Dermis microvascular lymphatic vessel endothelial cell (primary cell): ENCODE measurements at regions not wholly inside any gene's neighbourhood (a gene's known extent, or its start where the extent isn't known, plus 50 kb on each side); places are given as distances from the start of the nearest gene placed in this dataset.

Experiments
- DNase-seq, 2 donors: peaks; one replicate each; pipeline versions ENCODE4 v3.0.0 to v3.0.0-alpha.2; 2010; ENCODE audit warnings: low read depth in 2 of 2

- DNase-seq, result no peak
Observed at GRCh38 chr9:78493166-78493742, 196.3 kb downstream of the PSAT1 start.

- no peak for DNase-seq
Observed at GRCh38 chr9:78502566-78502965, 205.6 kb downstream of the PSAT1 start.

- no peak for DNase-seq
Observed at GRCh38 chr9:78505546-78505945, 208.6 kb downstream of the PSAT1 start.

GRCh38 chr9:78507037-78507436, 210.1 kb downstream of the PSAT1 start:
- DNase-seq, result no peak

GRCh38 chr9:78510035-78510434, 213.1 kb downstream of the PSAT1 start:
- no peak for DNase-seq

GRCh38 chr9:78515108-78515507, 218.2 kb downstream of the PSAT1 start:
- DNase-seq, result no peak

GRCh38 chr9:78519786-78520185, 222.9 kb downstream of the PSAT1 start:
- DNase-seq, result no peak

- no peak for DNase-seq
Observed at GRCh38 chr9:78521680-78522079, 224.8 kb downstream of the PSAT1 start.

GRCh38 chr9:78525986-78526560, 229.1 kb downstream of the PSAT1 start:
- no peak for DNase-seq

GRCh38 chr9:78533500-78533899, 236.6 kb downstream of the PSAT1 start:
- no peak for DNase-seq

- DNase-seq, result no peak
Observed at GRCh38 chr9:78539188-78539587, 242.3 kb downstream of the PSAT1 start.

GRCh38 chr9:78539904-78540303, 243.0 kb downstream of the PSAT1 start:
- no peak for DNase-seq

GRCh38 chr9:78541868-78542443, 245.0 kb downstream of the PSAT1 start:
- no peak for DNase-seq

- DNase-seq, result no peak
Observed at GRCh38 chr9:78542491-78543181, 245.7 kb downstream of the PSAT1 start.

GRCh38 chr9:78543353-78543752, 246.4 kb downstream of the PSAT1 start:
- DNase-seq, result no peak

- no peak for DNase-seq
Observed at GRCh38 chr9:78544230-78544629, 247.3 kb downstream of the PSAT1 start.

- DNase-seq, result no peak
Observed at GRCh38 chr9:78547831-78548230, 250.9 kb downstream of the PSAT1 start.

GRCh38 chr9:78548670-78549069, 251.7 kb downstream of the PSAT1 start:
- DNase-seq, result no peak

- no peak for DNase-seq
Observed at GRCh38 chr9:78549711-78550110, 252.8 kb downstream of the PSAT1 start.

GRCh38 chr9:78552802-78553201, 255.9 kb downstream of the PSAT1 start:
- DNase-seq, result no peak

- no peak for DNase-seq
Observed at GRCh38 chr9:78557540-78557939, 260.6 kb downstream of the PSAT1 start.

GRCh38 chr9:78559449-78559885, 262.5 kb downstream of the PSAT1 start:
- no peak for DNase-seq

GRCh38 chr9:78562021-78562420, 265.1 kb downstream of the PSAT1 start:
- no peak for DNase-seq
